ENCODE measurements at regions not wholly inside any gene's neighbourhood (a gene's known extent, or its start where the extent isn't known, plus 50 kb on each side); places are given as distances from the start of the nearest gene placed in this dataset.

DNA sequence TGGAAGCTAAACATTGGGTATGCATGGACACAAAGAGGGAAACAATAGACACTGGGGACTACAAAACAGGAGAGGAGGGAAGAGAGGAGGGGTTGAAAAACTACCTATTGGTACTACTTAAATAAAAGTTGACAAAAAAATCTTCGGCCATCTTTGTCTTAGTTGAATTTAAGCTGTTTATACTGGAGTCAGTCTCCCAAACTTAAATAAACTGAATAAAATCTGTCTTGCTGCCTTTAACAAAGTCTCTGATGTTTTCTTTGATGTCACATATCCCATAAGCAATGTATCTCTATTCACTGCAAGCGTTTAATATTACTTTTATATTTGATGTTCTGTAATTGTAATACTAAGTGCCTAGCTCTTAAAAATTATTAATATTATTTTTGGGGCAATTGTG lies 409.2 kb upstream of the EPHA7 start:
- DNase-seq (ENCODE audit: low spot score), result no peak

DNA sequence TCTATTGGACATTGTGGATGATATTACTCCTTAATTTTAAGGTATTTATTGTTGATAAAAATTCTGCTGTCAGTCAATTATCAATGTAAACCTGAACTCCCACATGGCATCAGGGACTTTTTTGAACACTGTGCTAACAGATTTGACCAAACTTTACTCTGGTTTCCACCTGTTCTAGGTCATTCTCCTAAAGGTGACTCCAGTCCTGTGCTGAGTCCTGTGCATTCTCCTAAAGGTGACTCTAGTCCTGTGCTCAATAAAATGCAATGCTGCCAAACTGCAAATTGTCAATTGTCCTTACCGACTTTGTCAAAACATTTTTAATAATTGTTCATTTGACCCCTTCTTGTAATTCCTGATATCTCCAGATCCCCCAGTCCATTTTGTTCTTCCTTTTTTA lies 408.4 kb upstream of the EPHA7 start:
- DNase-seq (ENCODE audit: low spot score), result no peak

DNA sequence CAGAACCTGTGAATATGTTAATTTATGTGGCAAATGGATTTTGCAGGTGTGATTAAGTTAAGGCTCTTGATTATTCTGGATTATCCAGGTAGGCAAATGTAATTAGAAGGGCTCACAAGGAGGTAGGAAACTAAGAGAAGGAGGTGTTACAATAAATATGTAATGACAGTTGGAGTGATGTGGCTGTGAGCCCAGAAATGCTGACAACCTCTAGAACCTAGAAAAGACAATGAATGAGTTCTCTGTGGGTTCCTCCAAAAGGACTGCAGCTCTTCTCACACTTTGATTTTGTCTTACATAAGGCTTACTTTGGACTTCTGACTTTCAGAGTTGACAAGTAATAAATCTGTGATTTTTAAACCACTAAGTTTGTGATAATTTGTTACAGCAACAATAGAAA lies 406.6 kb upstream of the EPHA7 start:
- no peak for DNase-seq (ENCODE audit: low spot score)

DNA sequence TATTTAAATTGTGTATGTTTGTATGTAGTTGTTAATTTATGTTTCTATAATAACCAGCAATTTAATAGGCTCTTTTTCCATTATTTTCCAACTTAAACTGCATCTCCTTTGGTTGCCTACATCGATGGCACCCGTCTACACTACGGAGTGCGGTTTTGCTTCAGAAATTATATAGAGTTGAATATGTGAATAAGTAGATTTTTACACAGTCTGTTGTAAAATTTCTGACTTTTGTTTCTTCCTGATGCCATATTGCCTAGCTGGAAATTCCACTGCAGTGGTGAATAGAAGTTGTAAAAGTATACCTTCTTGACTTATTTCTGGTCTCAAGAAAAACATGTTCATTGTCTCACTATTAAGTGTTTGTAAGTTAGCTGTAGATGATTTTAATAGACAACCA lies 404.1 kb upstream of the EPHA7 start:
- no peak for DNase-seq (ENCODE audit: low spot score)

DNA sequence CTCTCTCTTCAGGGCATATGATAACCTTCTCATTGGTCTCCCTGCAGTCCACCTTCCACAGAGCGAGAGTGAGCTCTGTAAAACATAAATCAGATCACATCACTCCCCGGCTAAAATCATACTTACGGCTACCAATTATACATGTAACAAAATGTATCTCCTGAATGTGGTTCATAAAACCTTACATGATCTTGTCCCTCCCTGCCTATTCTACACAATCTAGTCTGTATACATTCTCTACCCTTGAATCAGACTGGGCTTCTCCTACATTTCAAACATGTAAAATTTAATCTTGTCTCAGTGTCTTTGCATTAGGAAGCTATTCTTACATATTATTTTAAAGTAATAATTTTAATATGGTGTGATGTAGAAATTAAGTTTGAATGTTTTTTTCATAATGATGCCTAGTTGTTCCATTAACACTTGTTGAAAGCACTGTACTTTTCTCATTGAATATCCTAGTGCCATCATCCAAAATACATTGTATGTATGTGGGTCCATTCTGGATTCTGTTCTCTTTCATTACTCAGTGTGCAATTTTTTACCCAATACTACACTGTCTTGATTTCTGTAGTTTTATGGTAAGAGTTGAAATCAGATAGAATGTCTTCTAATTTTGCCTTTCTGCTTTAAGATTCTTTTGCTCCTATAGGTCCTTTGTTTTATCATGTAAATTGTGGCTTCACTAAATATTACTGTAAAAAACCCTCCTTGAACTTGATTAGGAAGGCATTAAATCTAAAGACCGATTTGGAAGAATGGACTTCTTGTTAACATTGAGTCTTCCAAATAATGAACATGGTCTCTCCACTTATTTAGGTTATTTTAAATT lies 403.3 kb upstream of the EPHA7 start:
- no peak for DNase-seq (ENCODE audit: low spot score)

DNA sequence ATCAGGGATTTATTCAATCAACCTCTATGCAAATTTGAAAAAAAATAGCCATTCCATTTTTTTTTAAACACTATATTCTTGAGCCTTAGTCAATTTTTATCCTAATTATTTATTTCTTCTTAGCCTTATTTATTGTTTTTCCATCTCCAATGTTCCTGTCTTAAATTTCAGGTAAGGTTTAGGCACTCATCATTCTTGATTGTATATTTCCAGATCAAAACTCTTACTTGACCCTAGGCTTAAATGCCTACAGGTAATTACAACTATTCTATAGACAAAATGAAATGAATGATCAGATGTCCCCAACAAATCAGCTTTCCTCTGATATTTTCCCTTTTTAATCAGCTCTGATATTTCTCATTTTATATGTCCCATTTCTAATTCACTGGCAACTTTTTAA lies 402.6 kb upstream of the EPHA7 start:
- DNase-seq (ENCODE audit: low spot score), result no peak

DNA sequence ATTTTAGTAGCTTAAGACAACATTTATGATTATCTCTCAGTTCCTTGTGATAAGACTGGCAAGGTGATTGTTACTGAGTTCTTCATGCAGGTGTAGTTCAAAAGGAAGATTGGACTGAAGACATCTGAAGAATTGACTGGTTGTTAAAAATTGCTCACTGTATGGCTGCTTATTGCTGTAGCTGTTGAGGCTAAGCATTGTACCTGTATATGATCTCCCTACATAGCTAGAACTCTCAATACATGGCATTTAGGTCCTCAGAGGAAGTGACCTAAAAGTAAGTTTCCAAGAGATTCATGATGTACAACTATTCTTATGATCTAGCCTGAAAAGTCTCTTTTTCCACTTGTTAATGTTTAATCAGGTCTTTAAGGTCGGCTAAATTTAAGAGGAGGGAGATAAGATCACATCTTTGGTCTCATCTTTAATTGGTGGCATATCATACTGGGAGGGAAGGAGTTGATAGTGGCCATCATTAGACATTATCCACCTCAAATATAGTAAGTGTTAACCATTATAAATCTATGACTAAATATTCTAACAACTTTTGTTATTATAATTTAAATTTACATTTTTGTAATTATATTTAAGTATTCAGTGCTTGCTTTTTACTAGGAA lies 401.2 kb upstream of the EPHA7 start:
- DNase-seq (ENCODE audit: low spot score), result no peak

DNA sequence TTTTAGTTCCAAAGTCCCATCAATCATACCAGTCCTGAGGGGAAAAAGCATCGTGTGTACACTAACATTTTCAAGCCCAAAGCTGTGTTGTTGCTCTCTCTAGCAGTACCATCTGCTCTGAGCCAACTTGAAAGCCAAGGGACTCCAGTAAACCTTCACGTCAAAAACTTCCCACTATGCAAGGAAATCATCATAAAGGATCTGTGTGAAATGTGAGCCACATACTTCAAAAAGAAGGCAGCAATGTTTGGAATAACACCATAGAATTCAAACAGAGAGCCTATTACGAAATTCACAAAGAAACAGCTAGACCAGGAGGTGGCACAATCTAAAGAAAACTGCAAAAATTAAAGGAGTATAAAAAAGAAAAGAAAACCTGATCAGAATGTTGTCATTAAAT lies 399.8 kb upstream of the EPHA7 start:
- no peak for DNase-seq (ENCODE audit: low spot score)

DNA sequence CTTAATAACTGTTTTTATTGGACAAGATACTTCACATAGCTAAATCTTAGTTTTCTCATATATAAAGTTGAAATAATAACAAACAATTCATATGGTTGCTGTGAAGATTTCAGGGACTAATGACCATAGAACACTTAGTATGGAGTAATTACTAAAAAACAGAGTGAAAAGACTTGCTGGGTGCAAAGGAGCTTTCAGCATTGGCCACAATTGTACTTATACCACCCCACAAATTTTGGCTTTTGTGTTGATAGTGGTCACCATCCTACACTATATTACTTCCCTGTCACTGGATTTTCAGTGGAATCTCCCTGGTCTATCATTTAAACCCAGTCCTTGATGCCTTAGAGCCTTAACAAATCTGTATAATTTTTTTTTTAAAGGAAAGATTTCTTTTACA lies 398.6 kb upstream of the EPHA7 start:
- DNase-seq (ENCODE audit: low spot score), result no peak

DNA sequence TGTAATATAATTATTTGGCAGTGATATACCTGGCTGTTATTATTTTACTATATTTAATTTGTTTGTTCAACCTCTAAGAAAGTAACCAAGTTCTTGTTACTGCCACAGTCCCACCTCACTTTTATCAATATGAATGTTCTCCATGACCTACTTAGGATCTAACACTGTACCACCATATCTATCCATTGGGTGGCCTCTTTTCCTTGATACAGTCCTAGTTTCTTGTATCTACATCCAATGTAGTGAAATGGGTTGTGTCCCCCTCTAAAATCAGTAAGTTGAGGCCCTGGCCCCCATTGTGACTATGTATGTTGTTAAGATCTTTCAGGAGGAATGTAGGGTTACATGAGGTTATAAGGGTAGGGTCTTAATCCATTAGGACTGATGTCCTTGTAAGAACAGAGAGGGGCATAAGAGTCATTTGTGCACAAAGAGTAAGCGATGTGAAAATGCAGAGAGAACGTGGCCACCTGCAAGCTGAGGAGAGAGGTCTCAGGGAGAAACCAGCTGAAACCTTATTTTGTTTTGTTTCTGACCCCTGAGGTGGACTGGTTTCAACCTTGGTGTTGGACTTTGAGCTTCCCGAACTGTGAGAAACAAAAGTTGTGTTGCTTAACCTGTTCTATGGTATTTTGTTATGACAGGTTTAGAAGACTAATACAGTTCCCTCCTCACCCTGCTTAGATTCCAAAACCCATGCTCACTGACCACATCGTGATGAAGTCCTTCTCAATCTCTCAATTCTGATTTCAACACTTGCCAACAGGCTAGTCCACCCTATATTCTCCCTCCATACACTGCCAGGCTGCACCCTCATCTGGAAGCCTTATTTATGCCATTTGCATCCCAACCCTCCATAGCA lies 387.3 kb upstream of the EPHA7 start:
- DNase-seq (ENCODE audit: low spot score), result no peak

DNA sequence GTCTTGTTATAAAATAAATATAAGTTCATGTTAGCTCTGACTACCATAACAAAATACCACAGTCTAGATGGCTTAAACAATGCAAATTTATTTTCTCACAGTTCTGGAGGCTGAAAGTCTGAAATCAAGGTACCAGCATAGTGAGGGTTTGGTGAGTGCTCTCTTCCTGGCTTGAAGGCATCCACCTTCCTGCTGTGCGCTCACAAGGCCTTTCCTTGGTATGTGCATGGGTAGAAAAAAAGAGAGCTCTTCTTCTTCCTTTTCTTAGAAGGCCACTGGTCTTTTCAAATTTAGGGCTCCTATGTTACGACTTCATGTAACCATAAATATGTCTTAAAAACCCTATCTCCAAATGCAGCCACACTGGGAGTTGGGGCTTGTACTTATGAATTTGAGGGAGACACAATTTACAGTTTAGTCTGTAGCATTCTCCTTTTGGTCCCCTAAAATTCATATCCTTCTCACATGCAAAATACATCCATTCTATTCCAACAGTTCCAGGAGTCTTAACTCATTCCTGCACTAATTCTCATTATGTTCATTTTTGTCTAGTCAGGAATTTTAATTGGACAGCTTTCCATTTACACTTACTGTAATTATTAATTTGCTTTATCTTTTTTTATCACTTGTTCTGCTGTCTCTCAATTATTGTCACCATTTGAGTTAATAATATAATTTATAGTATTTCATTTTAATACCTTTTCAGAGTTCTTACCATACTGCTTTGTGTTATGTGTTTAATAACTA lies 381.9 kb upstream of the EPHA7 start:
- no peak for DNase-seq (ENCODE audit: low spot score)

DNA sequence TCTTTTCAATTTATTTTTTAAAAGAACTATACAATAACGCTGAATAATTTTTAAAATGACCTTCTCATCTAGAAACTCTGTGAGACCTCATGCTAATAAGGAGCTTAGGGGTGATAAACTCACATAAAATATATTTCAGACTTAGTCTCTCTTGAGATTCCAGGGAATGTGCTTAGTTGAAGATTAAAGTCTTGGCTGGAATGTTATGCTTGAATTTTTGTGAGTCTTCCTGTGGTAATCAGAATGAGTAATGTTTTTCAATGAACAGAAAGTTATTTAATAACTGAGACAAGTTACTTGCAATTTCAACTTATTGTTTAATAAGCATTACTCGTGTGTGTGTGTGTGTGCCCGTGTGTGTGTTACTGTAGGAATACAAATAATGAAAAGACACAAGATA lies 379.9 kb upstream of the EPHA7 start:
- DNase-seq (ENCODE audit: low spot score), result no peak

DNA sequence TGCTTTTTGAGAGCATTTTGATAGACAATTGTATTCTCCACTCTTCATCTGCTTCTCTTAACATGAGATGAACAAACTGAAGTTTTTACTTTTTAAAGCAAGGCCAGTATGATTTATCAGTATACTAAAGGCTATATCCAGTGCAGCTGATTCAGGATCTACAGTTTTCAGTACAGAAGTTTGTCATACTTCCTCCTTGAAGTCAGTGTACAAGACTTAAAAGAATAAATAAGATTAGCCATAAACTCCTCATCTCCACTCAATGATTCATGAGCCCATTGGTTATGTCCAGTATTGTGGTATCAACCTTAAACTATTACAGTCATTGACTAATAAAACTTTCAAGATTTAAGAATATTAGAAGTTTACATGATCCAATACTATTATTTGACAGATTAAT lies 374.8 kb upstream of the EPHA7 start:
- no peak for DNase-seq (ENCODE audit: low spot score)

DNA sequence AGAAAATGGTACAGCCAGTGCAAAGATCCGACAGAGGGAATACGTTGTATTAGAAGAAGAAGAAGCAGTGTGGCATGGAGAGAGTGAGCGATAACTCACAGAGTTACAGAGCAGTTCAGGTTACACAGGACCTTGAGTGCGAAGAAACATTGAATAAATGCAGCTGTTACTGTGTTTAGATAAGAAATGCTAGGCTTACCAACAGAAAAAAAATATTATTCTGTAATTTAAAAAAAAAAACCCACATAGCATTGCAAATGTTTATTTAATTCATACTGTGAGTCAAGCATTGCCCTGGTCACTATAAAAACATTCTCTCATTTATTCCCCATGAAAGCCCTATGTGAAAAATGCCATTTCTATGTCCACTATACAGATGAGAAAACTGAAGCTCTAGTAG lies 373.4 kb upstream of the EPHA7 start:
- peak; percentile 4 for DNase-seq (ENCODE audit: low spot score)

DNA sequence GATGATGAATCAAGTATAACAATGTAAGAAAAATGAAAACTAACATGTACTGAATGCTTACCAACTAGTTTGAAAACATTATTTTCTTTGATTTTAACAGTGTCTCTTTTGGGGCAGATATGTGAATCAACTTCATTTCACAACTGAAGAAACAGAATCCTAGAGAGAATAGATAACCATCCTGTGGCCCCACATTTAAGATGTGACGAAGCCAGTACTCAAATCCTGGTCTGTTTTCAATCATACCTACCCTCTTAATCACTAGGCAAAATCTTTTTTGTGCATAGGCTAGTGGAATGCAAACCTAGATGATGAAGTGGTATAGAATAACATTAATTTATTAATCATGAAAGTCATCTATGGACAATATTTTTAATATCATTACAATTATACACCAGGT lies 371.6 kb upstream of the EPHA7 start:
- no peak for DNase-seq (ENCODE audit: low spot score)

DNA sequence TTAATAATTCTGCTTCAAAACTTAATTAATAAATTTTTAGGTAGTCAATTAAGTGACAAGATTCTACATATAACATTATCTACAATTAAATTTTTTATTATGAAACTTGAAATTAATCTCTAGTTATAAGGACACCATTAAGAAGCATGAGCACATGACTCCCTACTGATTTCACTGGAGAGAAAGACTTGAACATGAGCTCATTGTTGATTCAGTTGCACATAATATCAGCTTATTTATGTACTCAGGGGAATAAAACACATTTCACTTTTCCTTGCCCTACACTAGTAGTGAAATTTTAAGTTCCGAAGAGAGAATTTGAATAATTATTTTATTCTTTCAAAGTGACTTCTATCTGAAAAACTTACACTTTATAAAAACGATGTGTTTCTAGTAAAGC lies 370.2 kb upstream of the EPHA7 start:
- DNase-seq (ENCODE audit: low spot score), result no peak

DNA sequence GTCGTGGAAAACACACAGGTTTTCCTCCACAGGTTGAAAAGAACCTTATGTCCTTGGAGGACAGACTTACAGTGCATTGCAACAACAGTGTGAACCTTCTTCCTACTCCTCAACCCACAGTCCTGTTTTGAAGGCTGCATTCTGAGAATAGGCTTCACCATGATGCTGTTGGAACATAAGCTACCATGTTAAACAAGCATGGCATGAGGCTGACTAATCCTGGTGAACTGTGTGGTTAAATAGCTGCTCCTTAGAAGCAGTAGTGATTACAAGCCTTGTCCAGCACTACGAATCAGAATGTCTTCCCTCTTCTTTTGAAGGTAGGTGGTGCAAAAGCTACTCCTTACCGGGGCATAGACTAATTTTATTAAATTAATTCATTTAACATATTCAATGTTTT lies 368.5 kb upstream of the EPHA7 start:
- no peak for DNase-seq (ENCODE audit: low spot score)

DNA sequence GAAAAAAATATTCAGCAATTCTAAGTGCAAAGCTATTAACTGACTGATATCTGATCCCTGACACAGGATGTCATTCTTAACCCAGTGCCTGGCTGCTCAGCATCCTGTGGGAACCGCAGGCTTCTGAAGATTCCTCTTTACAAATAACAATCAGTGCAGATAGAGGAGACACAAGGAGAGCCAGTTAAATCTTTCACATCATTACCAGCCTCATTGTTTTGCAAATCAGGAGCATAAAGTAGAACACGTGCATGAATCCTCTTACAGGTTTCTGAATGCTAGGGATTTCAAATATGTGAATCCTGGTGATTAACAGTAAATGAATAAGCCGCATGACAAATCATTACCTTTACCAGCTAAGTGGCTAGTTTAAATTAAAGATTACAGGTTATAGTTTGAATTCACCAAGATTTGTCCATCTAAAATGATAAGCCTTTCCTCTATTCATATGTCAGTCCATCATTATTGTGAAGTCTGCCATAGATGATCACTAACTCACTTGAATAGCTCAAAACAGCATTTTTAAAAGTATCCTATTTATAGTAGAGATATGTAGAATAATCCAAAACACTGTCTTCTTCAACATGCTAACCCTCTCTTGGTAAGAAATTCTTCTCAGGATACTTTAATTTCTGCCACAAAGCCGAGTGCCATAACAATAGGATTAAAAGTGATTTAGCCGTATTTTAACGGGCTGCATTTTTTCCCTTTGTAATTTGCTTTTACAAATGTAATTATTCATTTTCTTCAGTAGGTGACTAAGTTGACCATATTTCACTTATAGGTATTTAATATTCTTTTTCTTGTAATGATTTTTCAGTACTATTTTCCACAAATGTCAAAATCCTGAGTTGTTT lies 367.3 kb upstream of the EPHA7 start:
- DNase-seq (ENCODE audit: low spot score), result no peak

DNA sequence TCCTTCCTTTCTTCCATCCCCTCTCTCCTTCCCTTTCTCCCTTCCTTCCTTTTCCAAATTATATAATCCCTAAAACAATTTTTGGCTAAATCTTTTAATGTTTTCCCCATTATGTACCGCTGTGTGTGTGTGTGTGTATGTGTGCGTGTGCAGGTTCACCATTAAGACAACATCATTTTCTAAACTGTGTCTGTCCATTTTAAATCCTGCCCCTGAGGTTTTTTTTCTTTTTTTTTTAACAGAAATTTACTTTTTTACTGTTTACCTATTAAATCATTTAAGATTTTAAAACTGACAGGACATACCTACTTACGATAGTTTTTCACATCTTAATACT lies 366.3 kb upstream of the EPHA7 start:
- DNase-seq (ENCODE audit: low spot score), result no peak

DNA sequence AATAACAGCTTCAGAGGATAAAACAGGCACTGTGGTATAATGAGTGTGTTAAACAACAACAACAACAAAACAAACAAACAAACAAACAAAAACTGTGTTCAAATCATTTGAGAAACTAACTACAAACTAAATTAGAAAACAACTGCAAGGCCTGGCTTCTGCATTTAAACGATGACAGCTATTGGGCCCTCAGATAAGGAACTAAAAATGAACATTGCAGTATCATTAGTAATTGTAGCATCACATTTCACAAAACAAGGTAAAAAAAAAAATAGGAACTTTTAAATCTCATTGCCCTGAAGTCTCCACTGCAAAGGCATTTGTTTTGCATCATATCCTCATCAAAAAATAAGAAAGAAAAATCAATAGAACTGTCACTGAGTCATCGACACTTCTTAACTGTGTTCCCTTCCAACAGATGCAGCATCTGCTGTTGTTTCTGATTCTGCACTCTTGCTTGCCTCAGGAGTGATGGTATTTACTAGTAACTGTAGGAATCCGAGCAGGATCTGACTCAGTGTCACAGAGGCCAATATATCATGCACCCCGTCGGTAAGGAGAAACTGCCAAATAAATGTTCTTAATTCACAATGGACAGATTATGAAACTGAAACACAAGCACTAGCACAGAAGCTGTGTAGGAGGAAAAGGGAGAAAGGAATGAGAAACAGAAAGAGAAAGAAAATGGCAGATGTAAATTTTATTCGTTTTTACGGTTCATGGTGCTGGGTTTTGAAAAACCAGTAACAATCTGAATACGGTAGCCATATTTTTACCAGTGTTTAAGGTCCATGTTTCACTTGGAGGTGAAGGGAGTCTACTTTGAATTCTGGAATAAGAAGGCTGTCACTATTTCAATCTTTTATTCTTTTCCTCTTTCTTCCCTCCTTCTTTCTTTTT lies 365.7 kb upstream of the EPHA7 start:
- no peak for DNase-seq (ENCODE audit: low spot score)

Data from hepatic stellate cell (primary cell).